Parathyroid adenoma (tissue), 2 donors: ENCODE measurements at regions not wholly inside any gene's neighbourhood (a gene's known extent, or its start where the extent isn't known, plus 50 kb on each side); places are given as distances from the start of the nearest gene placed in this dataset.

Experiments
- H2AFZ ChIP-seq: fragments of 300-600 bp; sonication (generic); one replicate; pipeline ENCODE4 v1.7.0; 2017; ENCODE audit warnings: antibody characterized with exemption, mild to moderate bottlenecking
- H3K27ac ChIP-seq: fragments of 300-600 bp; sonication (generic); one replicate; pipeline ENCODE4 v1.7.0; 2017
- H3K27me3 ChIP-seq: fragments of 300-600 bp; sonication (generic); one replicate; pipeline ENCODE4 v1.7.0; 2017; ENCODE audit warnings: low read length; ENCODE audit not compliant: control insufficient read depth, insufficient read depth
- H3K36me3 ChIP-seq: fragments of 300-600 bp; sonication (generic); one replicate; pipeline ENCODE4 v1.7.0; 2017; ENCODE audit warnings: low read length; ENCODE audit not compliant: control insufficient read depth, insufficient read depth
- H3K4me1 ChIP-seq: fragments of 300-600 bp; sonication (generic); one replicate; pipeline ENCODE4 v1.7.0; 2017; ENCODE audit warnings: control low read depth
- H3K4me2 ChIP-seq: fragments of 300-600 bp; sonication (generic); one replicate; pipeline ENCODE4 v1.7.0; 2017; ENCODE audit warnings: low read length
- H3K4me3 ChIP-seq: fragments of 300-600 bp; sonication (generic); one replicate; pipeline ENCODE4 v1.7.0; 2017; ENCODE audit warnings: low read depth, low read length
- H3K79me2 ChIP-seq: fragments of 300-600 bp; sonication (generic); one replicate; pipeline ENCODE4 v1.7.0; 2017; ENCODE audit warnings: control low read depth
- H3K9ac ChIP-seq: fragments of 300-600 bp; sonication (generic); one replicate; pipeline ENCODE4 v1.7.0; 2017; ENCODE audit warnings: mild to moderate bottlenecking
- H3K9me3 ChIP-seq: fragments of 300-600 bp; sonication (generic); one replicate; pipeline ENCODE4 v1.7.0; 2017; ENCODE audit warnings: low read length; ENCODE audit not compliant: control insufficient read depth
- CTCF ChIP-seq: fragments of 300-600 bp; sonication (generic); IDR thresholded peaks from one replicate; pipeline ENCODE4 v1.7.0; 2017; ENCODE audit warnings: antibody characterized with exemption, mild to moderate bottlenecking
- donor health status: primary hyperparathyroidism.

DNA sequence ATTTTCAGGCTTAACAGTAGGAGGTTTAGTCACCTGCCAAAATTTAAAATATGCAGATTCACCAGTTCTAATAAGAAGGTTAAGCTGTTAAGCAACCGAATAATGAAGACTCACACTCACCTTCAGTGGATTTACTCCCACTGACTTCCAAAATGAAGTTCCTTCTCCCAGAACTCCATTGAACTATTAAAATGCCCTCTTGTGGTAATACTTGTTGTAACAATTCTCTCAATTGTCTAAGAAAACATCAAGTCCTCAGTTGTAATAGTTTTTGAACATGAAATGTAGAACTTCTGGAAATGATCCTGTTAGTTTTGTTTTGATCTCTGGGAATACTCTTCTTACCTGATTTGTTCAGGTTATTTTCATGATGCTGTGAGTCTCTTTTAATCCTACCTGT is 522.0 kb upstream of the ATXN8OS start:
- Histone ChIP-seq H3K79me2 (no peaks in the 10 kb centered on the region), H3K27ac (no peak overlapping the region), H3K4me2 (no peak overlapping the region), H2AFZ (no peak overlapping the region), H3K4me1 (no peaks in the 10 kb centered on the region), H3K36me3 (no peaks in the 10 kb centered on the region), H3K9ac (no peak overlapping the region), H3K4me3 (no peak overlapping the region), H3K9me3 (no peaks in the 10 kb centered on the region), H3K27me3 (no peaks in the 10 kb centered on the region)
- TF ChIP-seq CTCF: no peak

DNA sequence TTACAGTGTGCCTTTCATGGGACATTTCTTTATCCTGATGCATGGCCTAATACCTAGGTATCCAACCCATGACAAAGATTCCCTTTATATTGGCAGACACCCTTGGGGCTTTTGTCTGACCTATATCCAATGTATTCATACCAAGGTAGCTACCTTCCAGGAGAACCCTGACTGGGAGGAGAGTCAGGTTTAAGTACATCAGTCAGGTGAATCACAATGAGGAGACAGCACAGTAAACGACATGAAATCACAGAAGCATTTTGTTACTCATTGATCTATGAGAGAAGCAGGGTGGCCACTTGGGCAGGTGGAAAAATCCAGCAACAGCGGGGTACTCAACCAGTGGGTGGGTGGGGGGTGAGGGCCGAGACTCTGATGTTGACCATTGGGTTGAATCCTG is 527.4 kb upstream of the ATXN8OS start:
- H3K79me2 ChIP-seq: no peaks in the 10 kb centered on the region
- H3K9me3 ChIP-seq: no peaks in the 10 kb centered on the region
- no peaks in the 10 kb centered on the region for H3K27me3 ChIP-seq
- no peaks in the 10 kb centered on the region for H3K4me1 ChIP-seq
- no peak overlapping the region for H3K4me2 ChIP-seq
- H3K9ac ChIP-seq: no peak overlapping the region
- no peak overlapping the region for H3K27ac ChIP-seq
- no peaks in the 10 kb centered on the region for H3K36me3 ChIP-seq
- H2AFZ ChIP-seq: no peak overlapping the region
- no peak for TF ChIP-seq CTCF
- H3K4me3 ChIP-seq: no peak overlapping the region

DNA sequence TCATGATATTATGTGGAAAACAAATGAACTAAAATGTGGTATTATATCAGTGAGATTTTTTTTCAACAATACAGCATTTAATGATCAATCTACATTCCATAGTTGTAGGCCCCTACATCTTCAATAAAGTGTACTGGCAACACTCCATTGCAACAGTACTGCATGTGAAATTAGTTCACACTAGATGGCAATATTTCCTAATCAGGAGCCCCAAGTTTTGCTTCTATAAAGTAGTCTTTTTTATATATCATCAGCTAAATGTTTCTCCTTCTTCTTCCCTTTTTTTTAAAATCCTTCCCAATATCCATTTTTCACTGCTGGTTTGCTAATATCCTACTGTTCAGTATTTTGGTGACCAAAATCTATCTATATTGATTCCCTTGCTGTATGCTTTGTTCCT is 528.3 kb upstream of the ATXN8OS start:
- Histone ChIP-seq H3K79me2 (no peaks in the 10 kb centered on the region), H3K4me1 (no peaks in the 10 kb centered on the region), H3K27ac (no peak overlapping the region), H3K27me3 (no peaks in the 10 kb centered on the region), H3K4me2 (no peak overlapping the region), H3K4me3 (no peak overlapping the region), H3K9ac (no peak overlapping the region), H3K36me3 (no peaks in the 10 kb centered on the region), H2AFZ (no peak overlapping the region), H3K9me3 (no peaks in the 10 kb centered on the region)
- no peak for TF ChIP-seq CTCF

GRCh38 chr13:69571606-69572323 is 535.9 kb upstream of the ATXN8OS start:
- Histone ChIP-seq H3K4me3 (no peak overlapping the region), H3K9me3 (no peaks in the 10 kb centered on the region), H2AFZ (no peak overlapping the region), H3K36me3 (no peaks in the 10 kb centered on the region), H3K4me1 (no peaks in the 10 kb centered on the region), H3K27ac (no peak overlapping the region), H3K9ac (no peak overlapping the region), H3K4me2 (no peak overlapping the region), H3K79me2 (no peaks in the 10 kb centered on the region), H3K27me3 (no peaks in the 10 kb centered on the region)
- TF ChIP-seq CTCF: no peak

- no peaks in the 10 kb centered on the region for H3K36me3 ChIP-seq
- H3K4me1 ChIP-seq: no peaks in the 10 kb centered on the region
- H2AFZ ChIP-seq: no peak overlapping the region
- H3K4me2 ChIP-seq: no peak overlapping the region
- no peaks in the 10 kb centered on the region for H3K79me2 ChIP-seq
- no peaks in the 10 kb centered on the region for H3K9me3 ChIP-seq
- no peak overlapping the region for H3K27ac ChIP-seq
- no peak overlapping the region for H3K9ac ChIP-seq
- TF ChIP-seq CTCF: no peak
- no peak overlapping the region for H3K4me3 ChIP-seq
- no peaks in the 10 kb centered on the region for H3K27me3 ChIP-seq
Observed at GRCh38 chr13:69567514-69567913, 540.1 kb upstream of the ATXN8OS start.
